ENCODE measurements at regions not wholly inside any gene's neighbourhood (a gene's known extent, or its start where the extent isn't known, plus 50 kb on each side); places are given as distances from the start of the nearest gene placed in this dataset.

- TF ChIP-seq CTCF (conservative IDR thresholded peaks at IDR 0.05; ENCODE audit: low read length) (no peak), EZH2phosphoT487 (IDR thresholded peaks at IDR 0.05; ENCODE audit: borderline replicate concordance, low read depth, low read length) (no peak)
Measured at GRCh38 chr3:158918451-158918850, 116.6 kb downstream of the MFSD1 start.

Measured in OCI-LY7 (cell line).